OCI-LY1 (cell line): ENCODE measurements at regions not wholly inside any gene's neighbourhood (a gene's known extent, or its start where the extent isn't known, plus 50 kb on each side); places are given as distances from the start of the nearest gene placed in this dataset.

Experiments used
- H2AFZ ChIP-seq: fragments of 200-600 bp; sonication (generic), shearing (Covaris generic); 2 replicates; pipeline ENCODE4 v1.6.0; 2014; ENCODE audit warnings: antibody characterized with exemption, mild to moderate bottlenecking, low read length
- H3F3A ChIP-seq: fragments of 200-600 bp; sonication (generic), shearing (Covaris generic); 2 replicates; pipeline ENCODE4 v1.6.0; 2014; ENCODE audit warnings: mild to moderate bottlenecking, antibody characterized with exemption, low read length, moderate library complexity; ENCODE audit not compliant: insufficient read depth
- H3K27ac ChIP-seq: fragments of 200-600 bp; sonication (generic); 2 replicates; pipeline ENCODE4 v1.5.1; 2014; ENCODE audit warnings: low read length, mixed run types, mild to moderate bottlenecking, low read depth; ENCODE audit not compliant: poor library complexity, severe bottlenecking
- H3K27me3 ChIP-seq: fragments of 200-600 bp; sonication (generic); 2 replicates; pipeline ENCODE4 v1.6.0; 2014; ENCODE audit warnings: antibody characterized with exemption, mild to moderate bottlenecking, low read length, moderate library complexity; ENCODE audit not compliant: insufficient read depth
- H3K36me3 ChIP-seq: fragments of 200-600 bp; sonication (generic); 2 replicates; pipeline ENCODE4 v1.6.1; 2014; ENCODE audit warnings: mild to moderate bottlenecking, antibody characterized with exemption, low read length, moderate library complexity, mixed read lengths; ENCODE audit not compliant: insufficient read depth
- H3K4me1 ChIP-seq: fragments of 200-600 bp; sonication (generic); 2 replicates; pipeline ENCODE4 v1.5.1; 2014; ENCODE audit warnings: mild to moderate bottlenecking, low read length, moderate library complexity; ENCODE audit not compliant: insufficient read depth, severe bottlenecking
- H3K4me2 ChIP-seq: fragments of 200-600 bp; sonication (generic), shearing (Covaris generic); 2 replicates; pipeline ENCODE4 v1.6.1; 2014; ENCODE audit warnings: low read length
- H3K4me3 ChIP-seq: fragments of 200-600 bp; sonication (generic); 2 replicates; pipeline ENCODE4 v1.5.1; 2014; ENCODE audit warnings: low read length, low read depth, mild to moderate bottlenecking, mixed read lengths; ENCODE audit not compliant: poor library complexity, severe bottlenecking
- H3K79me2 ChIP-seq: fragments of 200-600 bp; shearing (Covaris generic); 2 replicates; pipeline ENCODE4 v1.6.1; 2016; ENCODE audit warnings: mixed run types, low read length, mixed read lengths; ENCODE audit not compliant: insufficient read depth
- H3K9ac ChIP-seq: fragments of 200-600 bp; sonication (generic), shearing (Covaris generic); 2 replicates; pipeline ENCODE4 v1.6.1; 2014; ENCODE audit warnings: mild to moderate bottlenecking, low read length, mixed read lengths
- H3K9me2 ChIP-seq: fragments of 200-600 bp; sonication (generic), shearing (Covaris generic); 2 replicates; pipeline ENCODE4 v1.6.1; 2014; ENCODE audit warnings: low read depth, mild to moderate bottlenecking, low read length, mixed read lengths
- H3K9me3 ChIP-seq: fragments of 200-600 bp; shearing (Covaris generic); 2 replicates; pipeline ENCODE4 v1.6.1; 2014; ENCODE audit warnings: low read length, mixed read lengths
- H4K20me1 ChIP-seq: fragments of 200-600 bp; sonication (generic), shearing (Covaris generic); 2 replicates; pipeline ENCODE4 v1.6.0; 2016; ENCODE audit warnings: mild to moderate bottlenecking, low read length; ENCODE audit not compliant: insufficient read depth
- CTCF ChIP-seq: fragments of 200-600 bp; sonication (generic), shearing (Covaris generic); IDR thresholded peaks from 2 replicates; pipeline ENCODE4 v1.5.1; 2017; ENCODE audit warnings: mild to moderate bottlenecking, antibody characterized with exemption, low read length, moderate library complexity, mixed read lengths
- EZH2 ChIP-seq: fragments of 200-600 bp; sonication (generic), shearing (Covaris generic); IDR thresholded peaks from 2 replicates; pipeline ENCODE4 v1.8.0; 2017; ENCODE audit warnings: borderline replicate concordance, mixed run types, mild to moderate bottlenecking, antibody characterized with exemption, low read length, moderate library complexity, mixed read lengths

- H3K9me2 ChIP-seq, result no peaks in the 10 kb centered on the region
- H3K36me3 ChIP-seq, result no peaks in the 10 kb centered on the region
- no peaks in the 10 kb centered on the region for H3K27me3 ChIP-seq
- no peak overlapping the region for H3K9ac ChIP-seq
- no peaks in the 10 kb centered on the region for H3K9me3 ChIP-seq
- no peaks in the 10 kb centered on the region for H3F3A ChIP-seq
- no peaks in the 10 kb centered on the region for H3K79me2 ChIP-seq
- no peaks in the 10 kb centered on the region for H4K20me1 ChIP-seq
- H3K4me2 ChIP-seq, result no peak overlapping the region
- H2AFZ ChIP-seq, result no peak overlapping the region
- no peaks in the 10 kb centered on the region for H3K4me1 ChIP-seq
- H3K27ac ChIP-seq, result no peak overlapping the region
- H3K4me3 ChIP-seq, result no peak overlapping the region
- TF ChIP-seq CTCF (no peak), EZH2 (no peak)
Measured at GRCh38 chr18:42338683-42339082, 383.6 kb downstream of the PIK3C3 start.

GRCh38 chr18:42339372-42339771 lies 384.3 kb downstream of the PIK3C3 start:
- Histone ChIP-seq H3K4me3 (no peak overlapping the region), H3K79me2 (no peaks in the 10 kb centered on the region), H3K27ac (no peak overlapping the region), H2AFZ (no peak overlapping the region), H3F3A (no peaks in the 10 kb centered on the region), H3K9me2 (no peaks in the 10 kb centered on the region), H4K20me1 (no peaks in the 10 kb centered on the region), H3K9me3 (no peaks in the 10 kb centered on the region), H3K27me3 (no peaks in the 10 kb centered on the region), H3K4me1 (no peaks in the 10 kb centered on the region), H3K36me3 (no peaks in the 10 kb centered on the region), H3K9ac (no peak overlapping the region), H3K4me2 (no peak overlapping the region)
- TF ChIP-seq CTCF (no peak), EZH2 (no peak)

- no peaks in the 10 kb centered on the region for H3K9me2 ChIP-seq
- no peak overlapping the region for H2AFZ ChIP-seq
- H3F3A ChIP-seq, result no peaks in the 10 kb centered on the region
- no peaks in the 10 kb centered on the region for H4K20me1 ChIP-seq
- no peaks in the 10 kb centered on the region for H3K36me3 ChIP-seq
- H3K9ac ChIP-seq, result no peak overlapping the region
- H3K27me3 ChIP-seq, result no peaks in the 10 kb centered on the region
- H3K9me3 ChIP-seq, result no peaks in the 10 kb centered on the region
- no peak overlapping the region for H3K4me2 ChIP-seq
- H3K79me2 ChIP-seq, result no peaks in the 10 kb centered on the region
- TF ChIP-seq EZH2, result no peak
- no peak for TF ChIP-seq CTCF
- no peaks in the 10 kb centered on the region for H3K4me1 ChIP-seq
- H3K4me3 ChIP-seq, result no peak overlapping the region
- H3K27ac ChIP-seq, result no peak overlapping the region
Measured at GRCh38 chr18:42340423-42341009, 385.5 kb downstream of the PIK3C3 start.
